Right cardiac atrium (tissue), 5 donors: ENCODE measurements at regions not wholly inside any gene's neighbourhood (a gene's known extent, or its start where the extent isn't known, plus 50 kb on each side); places are given as distances from the start of the nearest gene placed in this dataset.

Source experiments
- ATAC-seq, 2 donors: fragments of 200-7000 bp; cut with Tn5 transposase; one replicate each; pipeline versions ENCODE4 v1.8.0 to v1.9.1; 2020; ENCODE audit warnings: moderate library complexity in 2 of 2, mild to moderate bottlenecking in 1 of 2
- DNase-seq, 3 donors: peaks; one replicate each; pipeline ENCODE4 v3.0.0-alpha.2; 2020
- H3K27ac ChIP-seq: one replicate; pipeline ENCODE4 v1.5.1; 2013; ENCODE audit warnings: mild to moderate bottlenecking, low read length, control low read depth, moderate library complexity
- H3K27me3 ChIP-seq: one replicate; pipeline ENCODE4 v1.6.1; 2013; ENCODE audit not compliant: control insufficient read depth, insufficient read depth
- H3K4me1 ChIP-seq: one replicate; pipeline ENCODE4 v1.6.1; 2013; ENCODE audit warnings: low read length; ENCODE audit not compliant: control insufficient read depth, insufficient read depth
- H3K4me3 ChIP-seq: one replicate; pipeline ENCODE4 v1.5.1; 2013; ENCODE audit warnings: low read length, control low read depth
- H3K9me3 ChIP-seq: one replicate; pipeline ENCODE4 v1.6.1; 2013; ENCODE audit warnings: low read length; ENCODE audit not compliant: control insufficient read depth
- WGBS: extraction: QIAGEN DNeasy Blood & Tissue Kit; methylation state at CpG from one replicate; pipeline ENCODE4 v1.1.7; 2013; 5-methylcytosine and 5-hydroxymethylcytosine counted together
- intact Hi-C, 4 donors: fragments of 100-400 bp; cut with DNase I; formaldehyde crosslinking; loops; one replicate each; pipeline versions ENCODE4 v1.11.0 to v1.14.0; 2022 to 2023
- donor health status: healthy with polysubstance abuse.
- donor health status: DM: no; HTN: yes; CAD: no.
- donor health status: DM: no; HTN: no; CAD: no.
- donor health status: DM: no; HTN: yes; CAD: no; lungs with severe emphysema.
- donor health status: DM: yes; HTN: yes; CAD: no.

- no peaks in the 10 kb centered on the region for H3K9me3 ChIP-seq
- no peaks in the 10 kb centered on the region for H3K4me1 ChIP-seq
- no peak overlapping the region for H3K4me3 ChIP-seq
- WGBS = 98% methylated on average over 3 of the region's 3 CpGs
- H3K27me3 ChIP-seq = no peaks in the 10 kb centered on the region
- no peak overlapping the region for H3K27ac ChIP-seq
- no peak for DNase-seq
- intact Hi-C loops = no loop called here
- no peak for ATAC-seq
These were observed 82.9 kb upstream of the SLC2A1 start for GRCh38 chr1:43041591-43041990.

- Histone ChIP-seq H3K27me3 (no peaks in the 10 kb centered on the region), H3K4me1 (no peaks in the 10 kb centered on the region), H3K9me3 (no peaks in the 10 kb centered on the region), H3K4me3 (no peak overlapping the region), H3K27ac (no peak overlapping the region)
- intact Hi-C loops = no loop called here
- no peak for ATAC-seq
- DNase-seq = no peak
- 52% methylated on average over 14 of the region's 14 CpGs for WGBS
These were observed 80.8 kb upstream of the SLC2A1 start for GRCh38 chr1:43039228-43040055.

- Histone ChIP-seq H3K27ac (no peak overlapping the region), H3K27me3 (no peaks in the 10 kb centered on the region), H3K4me3 (no peak overlapping the region), H3K4me1 (no peaks in the 10 kb centered on the region), H3K9me3 (no peaks in the 10 kb centered on the region)
- ATAC-seq (no peak), DNase-seq (no peak)
- 92% methylated on average over 9 of the region's 9 CpGs for WGBS
- intact Hi-C loops = no loop called here
These were observed 79.7 kb upstream of the SLC2A1 start for GRCh38 chr1:43038232-43038935.

GRCh38 chr1:43037466-43037865 lies 78.8 kb upstream of the SLC2A1 start:
- intact Hi-C loops = no loop called here
- no peaks in the 10 kb centered on the region for H3K4me1 ChIP-seq
- H3K9me3 ChIP-seq = no peaks in the 10 kb centered on the region
- DNase-seq = no peak
- no peaks in the 10 kb centered on the region for H3K27me3 ChIP-seq
- no peak for ATAC-seq
- 92% methylated on average over 6 of the region's 6 CpGs for WGBS
- no peak overlapping the region for H3K4me3 ChIP-seq
- H3K27ac ChIP-seq = no peak overlapping the region

- no peaks in the 10 kb centered on the region for H3K4me1 ChIP-seq
- no peak overlapping the region for H3K4me3 ChIP-seq
- ATAC-seq = no peak
- intact Hi-C loops = no loop called here
- DNase-seq = no peak
- H3K9me3 ChIP-seq = no peaks in the 10 kb centered on the region
- WGBS = 98% methylated on average over 7 of the region's 7 CpGs
- no peaks in the 10 kb centered on the region for H3K27me3 ChIP-seq
- H3K27ac ChIP-seq = no peak overlapping the region
These were observed 78.3 kb upstream of the SLC2A1 start for GRCh38 chr1:43036932-43037331.

- Histone ChIP-seq H3K4me1 (no peaks in the 10 kb centered on the region), H3K9me3 (no peaks in the 10 kb centered on the region), H3K27me3 (no peaks in the 10 kb centered on the region), H3K27ac (no peak overlapping the region), H3K4me3 (no peak overlapping the region)
- WGBS = 84% methylated on average over 24 of the region's 24 CpGs
- intact Hi-C loops = no loop called here
- DNase-seq (no peak), ATAC-seq (no peak)
These were observed 77.4 kb upstream of the SLC2A1 start for GRCh38 chr1:43035821-43036741.

GRCh38 chr1:43034778-43035177 lies 76.1 kb upstream of the SLC2A1 start:
- ATAC-seq = no peak
- Histone ChIP-seq H3K4me1 (no peaks in the 10 kb centered on the region), H3K27ac (no peak overlapping the region), H3K9me3 (no peaks in the 10 kb centered on the region), H3K4me3 (no peak overlapping the region), H3K27me3 (no peaks in the 10 kb centered on the region)
- DNase-seq = no peak
- intact Hi-C loops = no loop called here
- 82% methylated on average over 4 of the region's 4 CpGs for WGBS

- Histone ChIP-seq H3K9me3 (no peaks in the 10 kb centered on the region), H3K4me1 (no peaks in the 10 kb centered on the region), H3K27ac (no peak overlapping the region), H3K27me3 (no peaks in the 10 kb centered on the region), H3K4me3 (no peak overlapping the region)
- DNase-seq = no peak
- no peak for ATAC-seq
- 61% methylated on average over 3 of the region's 3 CpGs for WGBS
- intact Hi-C loops = no loop called here
These were observed 75.6 kb upstream of the SLC2A1 start for GRCh38 chr1:43034195-43034658.

- Histone ChIP-seq H3K27me3 (no peaks in the 10 kb centered on the region), H3K27ac (no peak overlapping the region), H3K4me3 (no peak overlapping the region), H3K9me3 (no peaks in the 10 kb centered on the region), H3K4me1 (no peaks in the 10 kb centered on the region)
- intact Hi-C loops = no loop called here
- whole genome bisulfite sequencing = 92% methylated on average over 14 of the region's 14 CpGs
- no peak for ATAC-seq
- DNase-seq = no peak
These were observed 72.9 kb upstream of the SLC2A1 start for GRCh38 chr1:43031316-43032203.

- WGBS = 70% methylated on average over 7 of the region's 7 CpGs
These were observed 66.2 kb upstream of the SLC2A1 start for GRCh38 chr1:43024905-43025304.

More at GRCh38 chr1:43024905-43025304, 66.2 kb upstream of the SLC2A1 start:
- Histone ChIP-seq H3K4me3 (no peak overlapping the region), H3K27me3 (no peaks in the 10 kb centered on the region), H3K9me3 (no peaks in the 10 kb centered on the region), H3K4me1 (no peaks in the 10 kb centered on the region), H3K27ac (no peak overlapping the region)
- DNase-seq = no peak
- intact Hi-C loops = no loop called here
- no peak for ATAC-seq
